Thyroid gland (tissue), 4 donors: ENCODE measurements at regions not wholly inside any gene's neighbourhood (a gene's known extent, or its start where the extent isn't known, plus 50 kb on each side); places are given as distances from the start of the nearest gene placed in this dataset.

ENCODE experiments used
- DNase-seq, 2 donors: peaks; one replicate each; pipeline ENCODE4 v3.0.0-alpha.2; 2019
- H3K27ac ChIP-seq, 3 donors: fragments of 200-600 bp; sonication (generic); 1 replicate in 2 of 3; 2 replicates in 1 of 3; pipeline ENCODE4 v1.5.1; 2016 to 2019; ENCODE audit warnings: mild to moderate bottlenecking in 1 of 3, moderate library complexity in 1 of 3
- H3K27me3 ChIP-seq: fragments of 200-600 bp; sonication (generic); one replicate; pipeline ENCODE4 v1.5.1; 2019
- H3K36me3 ChIP-seq, 2 donors: fragments of 200-600 bp; sonication (generic); one replicate each; pipeline ENCODE4 v1.5.1; 2016 to 2019
- H3K4me1 ChIP-seq, 2 donors: fragments of 200-600 bp; sonication (generic); one replicate each; pipeline ENCODE4 v1.5.1; 2017 to 2019
- H3K4me3 ChIP-seq, 3 donors: fragments of 200-600 bp; sonication (generic); replicated peaks in 1 of 3; 1 replicate in 2 of 3; 2 replicates in 1 of 3; pipeline ENCODE4 v1.5.1; 2016; ENCODE audit warnings: mild to moderate bottlenecking in 1 of 3
- H3K9me3 ChIP-seq: fragments of 200-600 bp; sonication (generic); one replicate; pipeline ENCODE4 v1.5.1; 2017
- POLR2A ChIP-seq, 2 donors: fragments of 450-650 bp; IDR thresholded peaks; one replicate each; pipeline ENCODE4 v1.6.1; 2017; ENCODE audit warnings: antibody characterized with exemption in 2 of 2, mild to moderate bottlenecking in 2 of 2, moderate library complexity in 1 of 2
- WGBS, 2 donors: methylation state at CpG; one replicate each; pipeline ENCODE4 v1.1.5; 2017; 5-methylcytosine and 5-hydroxymethylcytosine counted together
- intact Hi-C: fragments of 100-400 bp; cut with DNase I; formaldehyde crosslinking; loops from one replicate; pipeline ENCODE4 v1.15.1; 2023
- TF ChIP-seq, protein P1 (sequence below), 6 experiments: fragments of 200-600 bp in 3 of 6; fragments of 450-650 bp in 3 of 6; sonication (generic) in 3 of 6; IDR thresholded peaks; one replicate each; pipeline ENCODE4 v1.5.1; 2016 to 2019; ENCODE audit warnings: antibody characterized with exemption in 6 of 6, mild to moderate bottlenecking in 2 of 6, inconsistent platforms in 1 of 6, moderate library complexity in 1 of 6

DNA sequence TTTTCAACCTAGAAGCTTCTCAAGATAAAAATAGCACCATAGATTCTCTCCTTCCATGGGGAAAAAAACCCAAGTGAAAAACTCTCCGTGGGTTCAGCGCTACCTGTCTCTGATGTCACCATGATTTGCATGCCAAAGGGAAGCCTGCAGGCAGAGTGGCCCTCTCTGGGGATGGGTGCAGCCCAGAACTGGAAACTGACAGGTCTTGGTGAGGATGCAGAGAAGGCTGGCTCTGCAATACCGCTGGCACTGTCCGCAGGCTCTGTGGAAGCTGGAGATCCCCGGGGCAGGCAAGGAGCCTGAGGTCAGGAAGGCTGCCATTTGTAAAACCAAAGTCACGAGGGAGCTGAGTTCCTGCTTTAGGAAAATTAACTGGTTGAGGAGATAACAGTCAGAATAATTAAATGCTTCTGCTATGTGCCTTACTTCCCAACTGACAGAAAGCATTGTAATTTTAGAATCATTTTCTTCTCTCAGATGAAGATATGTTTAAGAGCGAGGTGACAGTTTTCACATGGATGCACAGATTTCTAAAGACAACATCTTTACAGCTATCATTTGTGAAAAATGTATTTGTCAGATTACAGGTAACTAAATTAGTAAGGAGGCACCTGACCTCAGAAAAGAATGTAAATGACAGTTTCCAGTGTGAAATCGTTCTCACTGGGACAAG, 731.5 kb upstream of the FZD8 start:
- TF ChIP-seq POLR2A (IDR thresholded peaks at IDR 0.05): no peak
- TF ChIP-seq, protein P1, sequence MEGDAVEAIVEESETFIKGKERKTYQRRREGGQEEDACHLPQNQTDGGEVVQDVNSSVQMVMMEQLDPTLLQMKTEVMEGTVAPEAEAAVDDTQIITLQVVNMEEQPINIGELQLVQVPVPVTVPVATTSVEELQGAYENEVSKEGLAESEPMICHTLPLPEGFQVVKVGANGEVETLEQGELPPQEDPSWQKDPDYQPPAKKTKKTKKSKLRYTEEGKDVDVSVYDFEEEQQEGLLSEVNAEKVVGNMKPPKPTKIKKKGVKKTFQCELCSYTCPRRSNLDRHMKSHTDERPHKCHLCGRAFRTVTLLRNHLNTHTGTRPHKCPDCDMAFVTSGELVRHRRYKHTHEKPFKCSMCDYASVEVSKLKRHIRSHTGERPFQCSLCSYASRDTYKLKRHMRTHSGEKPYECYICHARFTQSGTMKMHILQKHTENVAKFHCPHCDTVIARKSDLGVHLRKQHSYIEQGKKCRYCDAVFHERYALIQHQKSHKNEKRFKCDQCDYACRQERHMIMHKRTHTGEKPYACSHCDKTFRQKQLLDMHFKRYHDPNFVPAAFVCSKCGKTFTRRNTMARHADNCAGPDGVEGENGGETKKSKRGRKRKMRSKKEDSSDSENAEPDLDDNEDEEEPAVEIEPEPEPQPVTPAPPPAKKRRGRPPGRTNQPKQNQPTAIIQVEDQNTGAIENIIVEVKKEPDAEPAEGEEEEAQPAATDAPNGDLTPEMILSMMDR (IDR thresholded peaks at IDR 0.05): no peak
- Histone ChIP-seq H3K4me3 (no peak overlapping the region), H3K9me3 (no peaks in the 10 kb centered on the region), H3K27ac (no peak overlapping the region), H3K36me3 (no peaks in the 10 kb centered on the region), H3K27me3 (no peaks in the 10 kb centered on the region), H3K4me1 (no peaks in the 10 kb centered on the region)
- WGBS, 2 donors: 66 to 74% methylated on average over 8 of the region's 8 CpGs
- DNase-seq: no peak
- intact Hi-C loops: no loop called here

DNA sequence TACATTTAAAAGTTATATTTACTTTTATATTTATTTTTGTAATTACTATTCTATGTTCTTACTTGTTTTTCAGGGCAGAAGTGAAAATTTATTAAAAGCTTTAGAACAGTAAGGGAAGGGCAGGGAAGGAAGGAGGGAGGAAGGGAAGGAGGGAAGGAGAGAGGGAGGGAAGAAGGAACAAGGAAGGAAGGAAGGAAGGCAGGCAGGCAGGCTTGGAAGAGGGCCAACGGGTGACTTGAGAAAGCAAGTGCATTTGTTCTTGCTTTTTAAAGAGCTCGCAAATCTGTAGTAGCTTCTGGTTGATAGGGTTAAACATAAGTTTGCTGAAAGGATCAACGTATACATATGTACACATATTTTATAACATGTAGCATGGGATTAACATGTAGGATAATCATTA, 725.3 kb upstream of the FZD8 start:
- WGBS, 2 donors: 61 to 63% methylated on average over 3 of the region's 3 CpGs
- Histone ChIP-seq H3K36me3 (no peaks in the 10 kb centered on the region), H3K9me3 (no peaks in the 10 kb centered on the region), H3K27ac (no peak overlapping the region), H3K4me3 (no peak overlapping the region), H3K27me3 (no peaks in the 10 kb centered on the region), H3K4me1 (no peaks in the 10 kb centered on the region)
- no peak for TF ChIP-seq POLR2A (IDR thresholded peaks at IDR 0.05)
- DNase-seq: no peak
- intact Hi-C loops: no loop called here

DNA sequence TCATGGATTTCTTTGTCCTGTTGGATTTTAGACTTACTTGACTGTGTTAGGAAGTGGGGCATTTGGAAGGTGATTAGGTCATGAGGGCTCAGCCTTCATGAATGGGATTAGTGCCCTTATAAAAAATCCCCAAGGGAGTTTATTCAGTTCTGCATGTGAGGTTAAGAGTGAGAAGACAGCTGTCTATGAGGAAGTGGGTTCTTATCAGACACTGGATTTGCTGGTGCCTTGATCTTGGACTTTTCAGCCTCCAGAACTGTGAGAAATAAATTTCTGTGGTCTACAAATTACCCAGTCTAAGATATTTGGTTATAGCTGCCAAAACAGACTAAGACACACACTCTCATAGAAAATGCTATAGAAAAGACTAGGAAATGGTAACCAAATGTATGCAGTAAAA, 724.7 kb upstream of the FZD8 start:
- Histone ChIP-seq H3K9me3 (no peaks in the 10 kb centered on the region), H3K4me3 (no peak overlapping the region), H3K4me1 (no peaks in the 10 kb centered on the region), H3K27ac (no peak overlapping the region), H3K36me3 (no peaks in the 10 kb centered on the region), H3K27me3 (no peaks in the 10 kb centered on the region)
- DNase-seq: no peak
- intact Hi-C loops: no loop called here
- no peak for TF ChIP-seq POLR2A (IDR thresholded peaks at IDR 0.05)
- TF ChIP-seq, protein P1 (IDR thresholded peaks at IDR 0.05): no peak

DNA sequence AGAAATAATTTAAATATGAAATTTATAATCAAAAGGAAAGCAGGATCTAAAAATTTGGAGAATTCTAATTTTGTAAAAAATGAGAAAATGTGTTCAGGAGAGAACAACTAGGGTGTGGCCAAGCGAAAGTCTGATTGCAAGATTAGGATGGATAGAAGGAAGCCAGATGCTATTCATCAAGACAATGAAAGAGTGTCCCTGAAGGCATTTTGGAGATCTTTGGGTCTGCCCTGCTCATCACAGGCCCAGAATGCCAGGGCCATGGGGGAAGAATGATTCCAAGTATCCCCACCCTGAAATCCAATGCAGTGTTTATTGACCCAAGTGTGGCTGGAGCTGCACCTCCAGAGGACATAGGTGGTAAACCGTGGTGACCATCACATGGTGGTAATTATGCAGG, 724.0 kb upstream of the FZD8 start:
- no peaks in the 10 kb centered on the region for H3K36me3 ChIP-seq
- DNase-seq: no peak
- H3K4me3 ChIP-seq: no peak overlapping the region
- H3K4me1 ChIP-seq: no peaks in the 10 kb centered on the region
- 85 to 88% methylated on average over 2 of the region's 2 CpGs for WGBS, 2 donors
- H3K27me3 ChIP-seq: no peaks in the 10 kb centered on the region
- TF ChIP-seq, protein P1 (IDR thresholded peaks at IDR 0.05): no peak
- TF ChIP-seq POLR2A (IDR thresholded peaks at IDR 0.05): no peak
- no peaks in the 10 kb centered on the region for H3K9me3 ChIP-seq
- no peak overlapping the region for H3K27ac ChIP-seq
- intact Hi-C loops: no loop called here

DNA sequence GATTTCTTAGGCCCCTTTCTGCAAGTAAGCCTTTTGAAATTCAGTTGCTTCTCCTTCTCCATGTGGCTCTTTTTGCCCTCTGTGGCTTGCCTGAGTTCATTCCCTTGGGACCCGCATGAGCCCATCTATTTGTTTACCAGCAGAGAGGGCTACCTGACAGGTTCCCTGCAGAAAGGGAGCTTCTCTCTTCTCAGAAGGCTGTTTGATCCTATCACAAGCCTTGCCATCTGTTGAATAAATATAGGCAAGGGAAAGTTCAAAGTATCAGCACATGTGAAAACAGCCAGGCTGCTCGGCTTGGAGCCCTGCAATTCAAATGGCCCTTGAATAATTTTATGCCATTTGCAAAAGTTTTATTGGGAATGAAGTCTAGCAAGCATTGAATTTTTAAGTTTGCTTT, 720.2 kb upstream of the FZD8 start:
- TF ChIP-seq, protein P1 (IDR thresholded peaks at IDR 0.05): no peak
- no peak for TF ChIP-seq POLR2A (IDR thresholded peaks at IDR 0.05)
- 84 to 86% methylated on average over 2 of the region's 2 CpGs for WGBS, 2 donors

More for the DNA sequence above, 720.2 kb upstream of the FZD8 start:
- no peak for DNase-seq
- Histone ChIP-seq H3K36me3 (no peaks in the 10 kb centered on the region), H3K27me3 (no peaks in the 10 kb centered on the region), H3K4me1 (no peaks in the 10 kb centered on the region), H3K4me3 (no peak overlapping the region), H3K9me3 (no peaks in the 10 kb centered on the region), H3K27ac (no peak overlapping the region)
- intact Hi-C loops: no loop called here
